ENCODE measurements at regions not wholly inside any gene's neighbourhood (a gene's known extent, or its start where the extent isn't known, plus 50 kb on each side); places are given as distances from the start of the nearest gene placed in this dataset.
"Not testable (repeated sequence)": the region's sequence is repeated elsewhere in the genome, so short reads cannot be mapped to it uniquely, and the experiment has no call there.

DNA sequence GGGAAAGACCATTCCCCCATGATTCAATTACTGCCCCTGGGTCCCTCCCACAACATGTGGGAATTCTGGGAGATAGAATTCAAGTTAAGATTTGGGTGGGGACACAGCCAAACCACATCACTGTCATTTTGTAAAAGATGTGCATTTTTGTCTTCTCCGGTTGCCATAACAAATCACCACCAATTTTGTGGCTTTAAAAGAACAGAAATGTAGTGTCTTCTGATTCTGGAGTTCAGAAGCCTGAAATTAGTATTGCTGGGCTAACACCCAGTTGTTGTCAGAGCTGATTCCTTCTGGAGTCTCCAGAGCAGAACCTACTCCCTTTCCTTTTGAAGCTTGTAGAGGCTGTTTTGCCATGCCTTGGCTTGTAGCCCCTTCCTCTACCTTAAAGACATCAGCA is 54.1 kb upstream of the DHRSX start:
- Histone ChIP-seq H3K36me3 (no peaks in the 10 kb centered on the region), H3K27me3 (peaks cover 0 to 28% (median 0%) of the 10 kb centered on the region in 4 donors), H3K27ac (replicated peaks in 1 of 4) (no peak overlapping the region), H3K4me3 (no peak overlapping the region), H3K9me3 (no peaks in the 10 kb centered on the region), H3K4me1 (no peaks in the 10 kb centered on the region)
- intact Hi-C loops (cut with DNase I): no loop called here
- no peak for DNase-seq (ENCODE audit: extremely low spot score)
- TF ChIP-seq CTCF (IDR thresholded peaks at IDR 0.05) (no peak), POLR2A (IDR thresholded peaks at IDR 0.05; ENCODE audit: low read depth) (no peak), POLR2AphosphoS5 (IDR thresholded peaks at IDR 0.05) (no peak), EP300 (IDR thresholded peaks at IDR 0.05) (no peak)
- WGBS: 92% methylated on average over 1 of the region's 1 CpG

- DNase-seq (ENCODE audit: extremely low spot score); H3K36me3 ChIP-seq; H3K27ac ChIP-seq (replicated peaks in 1 of 4); intact Hi-C loops (cut with DNase I); H3K4me1 ChIP-seq; H3K4me3 ChIP-seq; H3K9me3 ChIP-seq: not testable (repeated sequence)
- peaks cover 0 to 35% (median 0%) of the 10 kb centered on the region in 4 donors for H3K27me3 ChIP-seq
- WGBS: 75% methylated on average over 6 of the region's 6 CpGs
Observed at GRCh38 chrX:2554066-2554465, 53.3 kb upstream of the DHRSX start.

DNA sequence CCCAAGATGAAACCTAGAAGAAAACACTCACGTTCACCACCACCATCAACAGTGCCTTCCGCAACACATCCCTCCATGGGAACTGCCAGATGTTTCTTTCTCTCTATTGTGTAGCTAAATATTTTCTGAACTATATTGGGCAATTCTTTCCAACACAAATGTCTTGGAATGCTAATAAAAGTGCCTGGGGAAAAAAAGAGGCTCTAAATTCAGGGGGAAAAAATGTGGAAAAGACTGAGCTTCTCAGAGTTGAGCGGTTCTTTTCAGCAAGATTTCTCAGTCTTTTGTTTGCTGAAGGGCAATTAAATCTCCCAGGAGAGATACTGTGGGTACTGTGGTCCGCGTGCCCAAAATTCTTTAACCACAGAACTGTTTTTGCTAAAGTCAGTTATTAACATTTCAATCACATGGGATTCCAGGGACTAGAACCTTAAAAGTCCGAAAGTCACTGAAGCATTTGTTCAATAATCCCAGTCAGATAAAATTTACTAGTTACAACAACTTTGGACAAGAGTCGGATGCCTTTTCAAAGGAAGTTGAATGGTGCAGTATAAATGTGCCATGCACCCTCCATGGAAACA is 51.9 kb upstream of the DHRSX start:
- DNase-seq (ENCODE audit: extremely low spot score): no peak
- H3K36me3 ChIP-seq: no peaks in the 10 kb centered on the region
- intact Hi-C loops (cut with DNase I): no loop called here
- H3K4me3 ChIP-seq: no peak overlapping the region
- TF ChIP-seq POLR2A (IDR thresholded peaks at IDR 0.05; ENCODE audit: low read depth) (no peak), CTCF (IDR thresholded peaks at IDR 0.05) (no peak), POLR2AphosphoS5 (IDR thresholded peaks at IDR 0.05) (no peak), EP300 (IDR thresholded peaks at IDR 0.05) (no peak)
- no peaks in the 10 kb centered on the region for H3K4me1 ChIP-seq
- 55% methylated on average over 7 of the region's 7 CpGs for WGBS
- H3K9me3 ChIP-seq: no peaks in the 10 kb centered on the region
- no peak overlapping the region for H3K27ac ChIP-seq (replicated peaks in 1 of 4)
- peaks cover 0 to 37% (median 0%) of the 10 kb centered on the region in 4 donors for H3K27me3 ChIP-seq

- no peaks in the 10 kb centered on the region for H3K4me1 ChIP-seq
- no peak overlapping the region for H3K27ac ChIP-seq (replicated peaks in 1 of 4)
- intact Hi-C loops (cut with DNase I): no loop called here
- no peak for DNase-seq (ENCODE audit: extremely low spot score)
- TF ChIP-seq POLR2A (IDR thresholded peaks at IDR 0.05; ENCODE audit: low read depth) (no peak), CTCF (IDR thresholded peaks at IDR 0.05) (no peak), POLR2AphosphoS5 (IDR thresholded peaks at IDR 0.05) (no peak), EP300 (IDR thresholded peaks at IDR 0.05) (no peak)
- H3K27me3 ChIP-seq: peaks cover 0 to 31% (median 0%) of the 10 kb centered on the region in 4 donors
- no peak overlapping the region for H3K4me3 ChIP-seq
- no peaks in the 10 kb centered on the region for H3K36me3 ChIP-seq
- 40% methylated on average over 8 of the region's 9 CpGs for WGBS
- H3K9me3 ChIP-seq: peaks cover 0 to 10% (median 0%) of the 10 kb centered on the region in 4 donors
Observed at GRCh38 chrX:2550328-2551020, 49.7 kb upstream of the DHRSX start.

Small RNA genes lying in the stretch of these regions (small RNA-seq; reads per million reads assigned to genes)
- 0 reads per million in 3 donors for gene MIR6089

All from esophagus muscularis mucosa (tissue), 4 donors.